K562 (cell line): ENCODE measurements at regions not wholly inside any gene's neighbourhood (a gene's known extent, or its start where the extent isn't known, plus 50 kb on each side); places are given as distances from the start of the nearest gene placed in this dataset.

Experiments used
- ATAC-seq: fragments of 200-7000 bp; cut with Tn5 transposase; 3 replicates; pipeline ENCODE4 v1.9.1; 2020; ENCODE audit warnings: moderate library complexity
- BruUV-seq: library from RNA; stranded (reverse); fragments of 400-500 nt; replicated peaks from 2 replicates; lab custom pipeline; 2021; lab: Mats Ljungman, UMichigan
- CTCF ChIA-PET: fragments of 300-600 bp; formaldehyde crosslinking; extraction: SDS; loops from one replicate; lab custom pipeline; 2021; ENCODE audit warnings: low intra/inter-chr PET ratio; lab: Yijun Ruan, JAX
- POLR2A ChIA-PET: fragments of 300-600, 350-650 bp; sonication (Branson Sonifier 250); formaldehyde crosslinking; extraction: SDS; loops from one replicate; lab custom pipeline; 2021; ENCODE audit warnings: antibody characterized with exemption, inconsistent platforms; lab: Yijun Ruan, JAX
- DNase-seq, 4 experiments: peaks; one replicate each; pipeline versions ENCODE4 v3.0.0 to v3.0.0-alpha.2; 2011 to 2018; ENCODE audit warnings: low spot score in 3 of 4, mixed read lengths in 3 of 4; ENCODE audit errors: extremely low read depth in 1 of 4
- FAIRE-seq: peaks from 2 replicates; lab custom pipeline; 2011; peaks lifted over from hg19 to GRCh38; lab: Jason Lieb, UNC
- H2AFZ ChIP-seq: 2 replicates; pipeline ENCODE4 v1.6.0; 2011; ENCODE audit warnings: low read depth, low read length, control low read depth, inconsistent platforms
- H3K27ac ChIP-seq: fragments of 200-600 bp; 3 replicates; pipeline ENCODE4 v1.8.0; 2011; ENCODE audit warnings: low read depth, mild to moderate bottlenecking, control low read depth, inconsistent platforms, low read length, moderate library complexity, mixed read lengths; ENCODE audit errors: extremely low read depth
- H3K27me3 ChIP-seq, 2 experiments: fragments of 300-600 bp in 1 of 2; 2 replicates in 1 of 2; 3 replicates in 1 of 2; pipeline versions ENCODE4 v1.6.0 to v1.8.0; 2011; ENCODE audit warnings: inconsistent platforms in 2 of 2, low read length in 2 of 2, mild to moderate bottlenecking in 1 of 2, mixed read lengths in 1 of 2, moderate library complexity in 1 of 2; ENCODE audit not compliant: control insufficient read depth in 2 of 2, insufficient read depth in 2 of 2
- H3K36me3 ChIP-seq: fragments of 300-600 bp; 3 replicates; pipeline ENCODE4 v1.8.0; 2011; ENCODE audit warnings: mild to moderate bottlenecking, low read length, inconsistent platforms; ENCODE audit not compliant: control insufficient read depth, insufficient read depth
- H3K4me1 ChIP-seq, 2 experiments: fragments of 200-600 bp in 1 of 2; replicated peaks in 1 of 2; 2 replicates in 1 of 2; 3 replicates in 1 of 2; pipeline versions ENCODE4 v1.5.1 to v1.8.0; 2011; ENCODE audit warnings: inconsistent platforms in 2 of 2, low read length in 2 of 2, mild to moderate bottlenecking in 1 of 2, mixed read lengths in 1 of 2, moderate library complexity in 1 of 2; ENCODE audit not compliant: control insufficient read depth in 2 of 2, insufficient read depth in 2 of 2
- H3K4me2 ChIP-seq: 2 replicates; pipeline ENCODE4 v1.6.1; 2011; ENCODE audit warnings: low read length, control low read depth, inconsistent platforms, mixed read lengths; ENCODE audit not compliant: insufficient read depth
- H3K4me3 ChIP-seq: fragments of 200-600 bp; sonication (generic), shearing (Covaris generic); 2 replicates; pipeline ENCODE4 v1.5.1; 2016; ENCODE audit warnings: control low read depth, inconsistent platforms
- H3K79me2 ChIP-seq: fragments of 200-600 bp; 3 replicates; pipeline ENCODE4 v1.8.0; 2011; ENCODE audit warnings: low read length, inconsistent platforms; ENCODE audit not compliant: control insufficient read depth, insufficient read depth
- H3K9ac ChIP-seq, 2 experiments: 2 replicates each; pipeline versions ENCODE4 v1.6.0 to v1.6.1; 2011; ENCODE audit warnings: low read depth in 2 of 2, low read length in 2 of 2, control low read depth in 1 of 2, inconsistent platforms in 1 of 2, mild to moderate bottlenecking in 1 of 2, mixed read lengths in 1 of 2; ENCODE audit not compliant: insufficient read depth in 1 of 2
- H3K9me1 ChIP-seq: one replicate; pipeline ENCODE4 v1.6.0; 2011; ENCODE audit warnings: inconsistent platforms, mild to moderate bottlenecking, low read length, moderate library complexity; ENCODE audit not compliant: control insufficient read depth, insufficient read depth
- H3K9me3 ChIP-seq: replicated peaks from 2 replicates; pipeline ENCODE4 v1.5.1; 2011; ENCODE audit warnings: low read depth, low read length, inconsistent platforms; ENCODE audit not compliant: control insufficient read depth, insufficient read depth
- H4K20me1 ChIP-seq: replicated peaks from 2 replicates; pipeline ENCODE4 v1.6.1; 2011; ENCODE audit warnings: low read length, inconsistent platforms, mixed read lengths; ENCODE audit not compliant: control insufficient read depth, insufficient read depth
- MAZ ChIP-seq, 2 experiments: fragments of 450-650 bp in 1 of 2; sonication (generic) in 1 of 2; formaldehyde crosslinking; IDR thresholded peaks in 1 of 2; conservative IDR thresholded peaks in 1 of 2; 2 replicates each; pipeline versions ENCODE4 v1.4.0 to v1.5.0; 2020; ENCODE audit warnings: mild to moderate bottlenecking in 1 of 2, missing genetic modification reagents in 1 of 2
- NBN ChIP-seq: fragments of 450-650 bp; IDR thresholded peaks from 2 replicates; pipeline ENCODE4 v1.6.1; 2016; ENCODE audit warnings: low read depth, mild to moderate bottlenecking
- PHTF2 ChIP-seq: fragments of 250-450 bp; sonication (Bioruptor Pico); IDR thresholded peaks from 2 replicates; pipeline ENCODE4 v1.5.0; 2021; ENCODE audit warnings: mild to moderate bottlenecking
- RAD21 ChIP-seq, 2 experiments: fragments of 250-450 bp in 1 of 2; fragments of 450-650 bp in 1 of 2; sonication (Bioruptor Pico) in 1 of 2; formaldehyde crosslinking in 1 of 2; IDR thresholded peaks in 1 of 2; conservative IDR thresholded peaks in 1 of 2; 2 replicates each; pipeline versions ENCODE4 v1.4.0 to v1.8.0; 2020 to 2022; ENCODE audit warnings: mild to moderate bottlenecking in 2 of 2, moderate library complexity in 1 of 2
- RFX5 ChIP-seq: IDR thresholded peaks from 2 replicates; pipeline ENCODE4 v1.6.1; 2011; ENCODE audit warnings: low read depth, mild to moderate bottlenecking, improper control_type of control experiment, low read length
- SIN3B ChIP-seq: fragments of 450-650 bp; IDR thresholded peaks from 2 replicates; pipeline ENCODE4 v1.6.1; 2017; ENCODE audit warnings: low read depth, mild to moderate bottlenecking, moderate library complexity
- SPI1 ChIP-seq: IDR thresholded peaks from 2 replicates; pipeline ENCODE4 v1.6.1; 2011; ENCODE audit warnings: low read depth, low read length, control low read depth, borderline replicate concordance
- U2AF2 ChIP-seq: fragments of 200-400 bp; formaldehyde crosslinking; optimal IDR thresholded peaks from 2 replicates; pipeline ENCODE3; 2017; ENCODE audit warnings: low read depth, mild to moderate bottlenecking, low read length
- ZBED1 ChIP-seq: IDR thresholded peaks from 2 replicates; pipeline ENCODE4 v1.6.1; 2014
- ZFP1 ChIP-seq: fragments of 450-650 bp; formaldehyde crosslinking; IDR thresholded peaks from 2 replicates; pipeline ENCODE4 v1.4.0; 2020; ENCODE audit warnings: mild to moderate bottlenecking, mixed read lengths
- ZFPM2 ChIP-seq: fragments of 250-450 bp; sonication (Bioruptor Pico); IDR thresholded peaks from 2 replicates; pipeline ENCODE4 v1.5.1; 2022; ENCODE audit warnings: mild to moderate bottlenecking
- ZNF134 ChIP-seq: fragments of 250-450 bp; sonication (Bioruptor Pico); conservative IDR thresholded peaks from 2 replicates; pipeline ENCODE4 v1.4.0; 2020
- ZNF143 ChIP-seq: sonication (generic); formaldehyde crosslinking; IDR thresholded peaks from 2 replicates; pipeline ENCODE4 v1.9.0; 2022; ENCODE audit warnings: mild to moderate bottlenecking, missing genetic modification reagents
- ZNF398 ChIP-seq: fragments of 250-450 bp; sonication (Bioruptor Pico); IDR thresholded peaks from 2 replicates; pipeline ENCODE4 v1.8.0; 2021; ENCODE audit warnings: moderate library complexity, mild to moderate bottlenecking, inconsistent platforms
- ZNF449 ChIP-seq: fragments of 250-450 bp; sonication (Bioruptor Pico); IDR thresholded peaks from 2 replicates; pipeline ENCODE4 v1.8.0; 2022; ENCODE audit warnings: moderate library complexity, mild to moderate bottlenecking, inconsistent platforms
- ZNF764 ChIP-seq: fragments of 250-450 bp; sonication (Bioruptor Pico); IDR thresholded peaks from 2 replicates; pipeline ENCODE4 v1.4.0; 2020; ENCODE audit warnings: low read depth, mild to moderate bottlenecking, moderate library complexity
- WGBS: fragments of 100-300 bp; shearing (Covaris generic); methylation state at CpG from one replicate; pipeline ENCODE4 v1.1.6; 2016; ENCODE audit warnings: low coverage, mixed read lengths; ENCODE audit not compliant: insufficient coverage; ENCODE audit errors: missing lambda C conversion rate; 5-methylcytosine and 5-hydroxymethylcytosine counted together
- in situ Hi-C: fragments of 300-500 bp; cut with MboI; formaldehyde crosslinking; loops from 4 replicates; pipeline ENCODE4 v1.15.0; 2018; ENCODE audit warnings: inconsistent platforms, mixed read lengths
- intact Hi-C: fragments of 100-400 bp; cut with micrococcal nuclease; formaldehyde crosslinking; loops from 2 replicates; pipeline ENCODE4 v1.14.2; 2022

GRCh38 chr2:176847575-176847974 is 365.0 kb upstream of the HNRNPA3 start:
- WGBS: 1% methylated on average over 4 of the region's 4 CpGs
- Histone ChIP-seq H3K36me3 (no peaks in the 10 kb centered on the region), H3K9me3 (no peaks in the 10 kb centered on the region), H3K79me2 (no peaks in the 10 kb centered on the region), H3K4me1 (no peaks in the 10 kb centered on the region), H3K9ac (no peak overlapping the region), H3K4me3 (no peak overlapping the region), H3K27ac (no peak overlapping the region), H2AFZ (no peak overlapping the region), H3K9me1 (no peaks in the 10 kb centered on the region), H3K4me2 (no peak overlapping the region), H4K20me1 (no peaks in the 10 kb centered on the region), H3K27me3 (no peaks in the 10 kb centered on the region)
- no peak for ATAC-seq
- intact Hi-C loops: no loop called here
- BruUV-seq: no TSS peak
- TF ChIP-seq SPI1 (peak; percentile 28; the same call in 1 of the 2 replicates), NBN (no peak)
- DNase-seq: no peak
- POLR2A ChIA-PET: no interaction called here
- CTCF ChIA-PET: no interaction called here
- no peak for FAIRE-seq
- in situ Hi-C loops: no loop called here

- in situ Hi-C loops: no loop called here
- no peak for ATAC-seq
- TF ChIP-seq ZNF143 (CRISPR knock-in tag): no peak
- no peak for TF ChIP-seq RAD21 (CRISPR knock-in tag; conservative IDR thresholded peaks at IDR 0.05 in 1 of 2, IDR thresholded peaks at IDR 0.05 in 1 of 2)
- TF ChIP-seq SIN3B: no peak
- no peak for TF ChIP-seq ZNF134
- no peak for TF ChIP-seq ZNF764 (CRISPR knock-in tag)
- no peak for TF ChIP-seq ZNF449 (CRISPR knock-in tag)
- TF ChIP-seq ZBED1: no peak
- TF ChIP-seq U2AF2: no peak
- TF ChIP-seq ZFPM2 (CRISPR knock-in tag): no peak
- TF ChIP-seq RFX5: no peak
- no peak for TF ChIP-seq PHTF2 (CRISPR knock-in tag)
- no peak for TF ChIP-seq MAZ (CRISPR knock-in tag; conservative IDR thresholded peaks at IDR 0.05 in 1 of 2, IDR thresholded peaks at IDR 0.05 in 1 of 2)
- TF ChIP-seq ZFP1 (CRISPR knock-in tag): no peak
- TF ChIP-seq ZNF398: no peak
Observed at GRCh38 chr2:176848844-176849243, 363.8 kb upstream of the HNRNPA3 start.

More at GRCh38 chr2:176848844-176849243, 363.8 kb upstream of the HNRNPA3 start:
- no peak overlapping the region for H3K9ac ChIP-seq
- H3K79me2 ChIP-seq: no peaks in the 10 kb centered on the region
- no peak overlapping the region for H2AFZ ChIP-seq
- WGBS: 0% methylated on average over 8 of the region's 8 CpGs
- H3K27me3 ChIP-seq: no peaks in the 10 kb centered on the region
- H3K9me3 ChIP-seq: no peaks in the 10 kb centered on the region
- H3K4me1 ChIP-seq: no peaks in the 10 kb centered on the region
- no peaks in the 10 kb centered on the region for H3K36me3 ChIP-seq
- ChIA-PET POLR2A (no interaction called here), CTCF (no interaction called here)
- intact Hi-C loops: no loop called here
- no peak for FAIRE-seq
- no peaks in the 10 kb centered on the region for H3K9me1 ChIP-seq
- no peak for DNase-seq
- no peaks in the 10 kb centered on the region for H4K20me1 ChIP-seq
- BruUV-seq: no TSS peak
- no peak overlapping the region for H3K4me3 ChIP-seq
- H3K27ac ChIP-seq: no peak overlapping the region
- H3K4me2 ChIP-seq: no peak overlapping the region
